ENCODE measurements at regions not wholly inside any gene's neighbourhood (a gene's known extent, or its start where the extent isn't known, plus 50 kb on each side); places are given as distances from the start of the nearest gene placed in this dataset.

DNA sequence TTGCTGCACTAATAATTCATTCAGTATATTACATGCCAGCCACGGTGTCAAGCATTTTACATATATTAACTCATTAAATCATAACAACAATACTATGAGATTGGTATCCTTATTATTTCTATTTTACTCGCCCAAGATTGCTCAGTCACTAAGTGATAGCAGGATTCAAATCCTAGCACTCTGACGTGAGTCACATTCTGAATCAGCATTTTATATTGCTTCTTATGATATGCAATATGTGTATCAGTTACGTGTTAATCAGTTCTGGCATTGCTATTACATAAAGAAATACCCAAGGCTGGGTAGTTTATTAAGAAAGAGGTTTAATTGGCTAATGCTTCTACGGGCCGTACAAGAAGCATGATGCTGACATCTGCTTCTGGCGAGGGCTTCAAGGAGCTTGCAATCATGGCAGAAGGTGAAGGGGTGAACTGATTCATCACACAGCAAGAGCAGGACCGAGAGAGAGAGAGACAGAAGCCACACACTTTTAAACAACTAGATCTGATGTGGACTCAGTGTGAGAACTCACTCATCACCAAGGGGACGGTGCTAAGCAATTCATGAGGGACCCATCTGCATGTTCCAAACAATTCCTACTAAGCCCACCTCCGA lies 166.5 kb upstream of the TMCO5A start:
- H3K27ac ChIP-seq, result no peak overlapping the region
- DNase-seq, result no peak
- H3K4me3 ChIP-seq, result no peak overlapping the region
- TF ChIP-seq CTCF (IDR thresholded peaks at IDR 0.05), result no peak
- intact Hi-C loops (cut with DNase I), result loop anchor here (10.0 kb wide), 1 partner anchor 117 kb away; no protein-coding TSS in a partner anchor
- H3K36me3 ChIP-seq, result no peaks in the 10 kb centered on the region
- H3K9ac ChIP-seq (ENCODE audit: low read depth in 2 of 2, low read length in 2 of 2), result no peak overlapping the region
- H3K9me3 ChIP-seq, result no peaks in the 10 kb centered on the region
- H3K4me1 ChIP-seq, result no peaks in the 10 kb centered on the region
- no peaks in the 10 kb centered on the region for H3K27me3 ChIP-seq

DNA sequence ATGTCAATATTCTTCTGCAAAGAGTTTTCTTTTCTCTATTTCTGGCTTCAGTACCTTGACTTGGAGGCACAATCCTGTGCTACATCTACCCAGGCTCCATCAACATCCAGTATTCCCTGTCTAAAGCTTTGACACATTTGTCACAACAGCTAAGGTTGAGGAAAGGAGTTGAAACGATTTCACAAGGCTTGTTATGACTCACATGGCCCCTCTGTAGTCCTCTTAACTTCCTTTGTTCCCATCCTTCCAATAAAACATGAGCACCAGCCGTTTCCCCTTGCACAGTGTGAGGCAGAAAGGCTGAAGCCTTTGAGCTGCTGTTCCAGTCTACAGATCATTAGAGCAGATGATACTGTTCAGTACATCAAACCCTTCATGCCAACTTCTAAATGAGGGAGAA lies 163.0 kb upstream of the TMCO5A start:
- Histone ChIP-seq H3K4me3 (no peak overlapping the region), H3K4me1 (no peaks in the 10 kb centered on the region), H3K36me3 (no peaks in the 10 kb centered on the region), H3K27ac (no peak overlapping the region), H3K9ac (ENCODE audit: low read depth in 2 of 2, low read length in 2 of 2) (no peak overlapping the region), H3K27me3 (no peaks in the 10 kb centered on the region), H3K9me3 (no peaks in the 10 kb centered on the region)
- no peak for TF ChIP-seq CTCF (IDR thresholded peaks at IDR 0.05)
- intact Hi-C loops (cut with DNase I), result no loop called here
- no peak for DNase-seq

DNA sequence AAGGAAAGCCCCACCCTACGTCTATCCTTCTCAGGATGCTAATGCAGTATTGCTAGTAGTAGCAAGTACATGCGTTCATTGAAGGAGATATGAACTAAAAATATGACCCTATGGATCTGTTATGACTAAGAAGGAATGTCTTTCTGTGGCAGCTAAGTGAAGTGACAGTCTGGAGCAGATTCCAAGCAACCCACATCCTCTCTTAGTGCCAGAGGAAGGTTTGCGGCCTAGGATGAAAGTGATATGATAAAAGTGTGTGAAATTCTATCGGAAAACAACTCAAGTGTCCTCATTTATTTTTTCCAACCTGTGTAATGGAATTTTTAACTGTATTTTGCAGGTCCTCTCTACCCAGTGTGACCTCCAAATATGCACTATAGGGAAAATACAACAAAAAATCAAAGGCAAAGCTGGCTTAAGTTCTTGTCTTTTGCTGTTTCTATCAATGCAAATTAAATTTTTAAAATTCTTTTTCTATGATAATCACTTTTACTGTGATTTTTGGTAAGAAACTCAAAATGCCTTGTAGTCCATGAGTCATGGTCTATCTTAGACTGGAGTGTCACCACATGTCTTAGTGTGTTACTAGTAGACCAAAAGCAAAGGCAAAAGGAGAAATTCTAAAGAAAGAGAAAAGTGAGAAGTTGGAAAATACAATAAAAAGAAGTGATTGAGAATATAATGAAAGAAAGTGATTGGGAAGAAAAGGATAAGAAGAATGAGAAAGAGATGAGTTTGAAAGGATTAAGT lies 161.2 kb upstream of the TMCO5A start:
- H3K27ac ChIP-seq, result no peak overlapping the region
- no peaks in the 10 kb centered on the region for H3K4me1 ChIP-seq
- TF ChIP-seq CTCF (IDR thresholded peaks at IDR 0.05), result no peak
- H3K36me3 ChIP-seq, result no peaks in the 10 kb centered on the region
- H3K9ac ChIP-seq (ENCODE audit: low read depth in 2 of 2, low read length in 2 of 2), result no peak overlapping the region
- H3K27me3 ChIP-seq, result no peaks in the 10 kb centered on the region
- intact Hi-C loops (cut with DNase I), result no loop called here
- H3K9me3 ChIP-seq, result no peaks in the 10 kb centered on the region
- no peak for DNase-seq
- H3K4me3 ChIP-seq, result no peak overlapping the region

DNA sequence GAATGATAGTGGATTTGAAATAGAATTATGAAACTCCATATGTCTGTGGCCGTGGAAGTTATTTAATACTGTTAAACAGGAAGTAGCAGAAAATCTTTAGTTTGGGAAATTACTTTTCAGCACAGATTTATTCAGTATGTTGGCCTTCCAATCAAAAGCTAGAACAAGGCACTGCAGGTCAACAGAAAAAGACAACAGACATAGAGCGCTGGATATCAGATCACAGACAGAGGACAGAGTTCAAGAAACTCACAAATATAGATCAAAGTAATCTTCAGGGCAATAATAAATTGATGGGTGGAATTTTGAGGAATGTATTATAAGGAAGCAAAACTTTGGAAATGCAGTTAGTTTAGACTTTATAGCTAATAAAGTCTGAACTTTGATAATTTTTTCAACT lies 159.5 kb upstream of the TMCO5A start:
- Histone ChIP-seq H3K27me3 (no peaks in the 10 kb centered on the region), H3K36me3 (no peaks in the 10 kb centered on the region), H3K4me1 (no peaks in the 10 kb centered on the region), H3K9ac (ENCODE audit: low read depth in 2 of 2, low read length in 2 of 2) (no peak overlapping the region), H3K4me3 (no peak overlapping the region), H3K9me3 (no peaks in the 10 kb centered on the region), H3K27ac (no peak overlapping the region)
- intact Hi-C loops (cut with DNase I), result no loop called here
- no peak for DNase-seq
- no peak for TF ChIP-seq CTCF (IDR thresholded peaks at IDR 0.05)

- H3K9ac ChIP-seq (ENCODE audit: low read depth in 2 of 2, low read length in 2 of 2), result no peak overlapping the region
- H3K9me3 ChIP-seq, result no peaks in the 10 kb centered on the region
- H3K4me3 ChIP-seq, result no peak overlapping the region
- no peak for TF ChIP-seq CTCF (IDR thresholded peaks at IDR 0.05)
- no peaks in the 10 kb centered on the region for H3K36me3 ChIP-seq
- DNase-seq, result no peak
- H3K4me1 ChIP-seq, result no peaks in the 10 kb centered on the region
- intact Hi-C loops (cut with DNase I), result no loop called here
- H3K27me3 ChIP-seq, result no peaks in the 10 kb centered on the region
- no peak overlapping the region for H3K27ac ChIP-seq
Measured at GRCh38 chr15:37777006-37777405, 157.4 kb upstream of the TMCO5A start.
